ENCODE measurements at regions not wholly inside any gene's neighbourhood (a gene's known extent, or its start where the extent isn't known, plus 50 kb on each side); places are given as distances from the start of the nearest gene placed in this dataset.

GRCh38 chr14:38139926-38140325, 67.8 kb upstream of the SSTR1 start:
- no peaks in the 10 kb centered on the region for H3K9me3 ChIP-seq
- no peak for DNase-seq
- no peak overlapping the region for H3K4me3 ChIP-seq
- WGBS, 3 donors: 73 to 92% (median 83%) methylated on average over 2 of the region's 2 CpGs
- H3K27me3 ChIP-seq: no peaks in the 10 kb centered on the region
- no peak for TF ChIP-seq CTCF (IDR thresholded peaks at IDR 0.05)
- H3K4me1 ChIP-seq (ENCODE audit: insufficient read depth): peaks cover 1% of the 10 kb centered on the region
- no peak overlapping the region for H3K27ac ChIP-seq
- intact Hi-C loops (cut with DNase I): no loop called here
- H3K36me3 ChIP-seq: no peaks in the 10 kb centered on the region

GRCh38 chr14:38143170-38143569, 64.5 kb upstream of the SSTR1 start:
- Histone ChIP-seq H3K27me3 (no peaks in the 10 kb centered on the region), H3K9me3 (no peaks in the 10 kb centered on the region), H3K36me3 (no peaks in the 10 kb centered on the region), H3K27ac (no peak overlapping the region), H3K4me1 (ENCODE audit: insufficient read depth) (peaks cover 1% of the 10 kb centered on the region), H3K4me3 (no peak overlapping the region)
- DNase-seq: no peak
- intact Hi-C loops (cut with DNase I): no loop called here
- 46 to 49% (median 47%) methylated on average over 4 of the region's 4 CpGs for WGBS, 3 donors
- no peak for TF ChIP-seq CTCF (IDR thresholded peaks at IDR 0.05)
- no peak for TF ChIP-seq EP300 (IDR thresholded peaks at IDR 0.05)
- no peak for TF ChIP-seq POLR2A (IDR thresholded peaks at IDR 0.05)

- DNase-seq: no peak
- Histone ChIP-seq H3K4me1 (ENCODE audit: insufficient read depth) (peaks cover 1% of the 10 kb centered on the region), H3K9me3 (no peaks in the 10 kb centered on the region), H3K27me3 (no peaks in the 10 kb centered on the region), H3K4me3 (no peak overlapping the region), H3K36me3 (no peaks in the 10 kb centered on the region), H3K27ac (no peak overlapping the region)
- no peak for TF ChIP-seq POLR2A (IDR thresholded peaks at IDR 0.05)
- TF ChIP-seq CTCF (IDR thresholded peaks at IDR 0.05): no peak
- TF ChIP-seq EP300 (IDR thresholded peaks at IDR 0.05): no peak
- intact Hi-C loops (cut with DNase I): no loop called here
- WGBS, 3 donors: 43 to 45% (median 44%) methylated on average over 6 of the region's 6 CpGs
Measured at GRCh38 chr14:38143659-38144505, 63.8 kb upstream of the SSTR1 start.

- Histone ChIP-seq H3K36me3 (no peaks in the 10 kb centered on the region), H3K27ac (no peak overlapping the region), H3K27me3 (no peaks in the 10 kb centered on the region), H3K4me3 (no peak overlapping the region), H3K4me1 (ENCODE audit: insufficient read depth) (peaks cover 1% of the 10 kb centered on the region), H3K9me3 (no peaks in the 10 kb centered on the region)
- no peak for DNase-seq
- intact Hi-C loops (cut with DNase I): no loop called here
- no peak for TF ChIP-seq EP300 (IDR thresholded peaks at IDR 0.05)
- TF ChIP-seq CTCF (IDR thresholded peaks at IDR 0.05): no peak
- TF ChIP-seq POLR2A (IDR thresholded peaks at IDR 0.05): no peak
- WGBS, 3 donors: 73 to 80% (median 80%) methylated on average over 4 of the region's 4 CpGs
Measured at GRCh38 chr14:38145142-38145541, 62.6 kb upstream of the SSTR1 start.

All from ovary (tissue), 7 donors.